Erythroblast (primary cell): ENCODE measurements at regions not wholly inside any gene's neighbourhood (a gene's known extent, or its start where the extent isn't known, plus 50 kb on each side); places are given as distances from the start of the nearest gene placed in this dataset.

Experiments
- GATA1 ChIP-seq: IDR thresholded peaks from 2 replicates; pipeline ENCODE4 v1.6.1; 2011; ENCODE audit warnings: low read depth, mild to moderate bottlenecking, control low read depth, low read length, moderate library complexity
- POLR2A ChIP-seq: IDR thresholded peaks from 2 replicates; pipeline ENCODE4 v1.6.1; 2011; ENCODE audit warnings: mild to moderate bottlenecking, low read length

DNA sequence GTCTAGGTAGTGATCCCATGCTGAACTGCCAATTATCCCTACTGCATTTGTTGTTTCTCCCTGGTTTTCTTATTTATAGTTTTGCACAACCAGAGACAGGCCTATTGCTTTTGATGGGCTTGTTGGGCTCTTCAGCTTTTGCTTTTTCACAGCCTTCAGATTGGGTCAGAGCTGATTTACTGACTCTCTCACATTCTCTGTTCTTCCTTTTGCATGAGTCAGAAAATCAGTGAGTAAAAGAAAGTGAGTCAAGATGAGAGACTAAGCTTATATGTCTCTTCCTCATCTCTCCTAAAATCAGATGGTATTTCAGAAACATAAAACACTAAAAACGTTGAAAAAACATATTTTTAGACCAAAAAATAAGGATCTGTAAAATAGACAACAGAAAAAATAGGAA is 1135.4 kb downstream of the XPNPEP1 start:
- TF ChIP-seq GATA1, result no peak
- TF ChIP-seq POLR2A, result no peak
